Hindlimb muscle (tissue), 1 donor: ENCODE measurements at regions not wholly inside any gene's neighbourhood (a gene's known extent, or its start where the extent isn't known, plus 50 kb on each side); places are given as distances from the start of the nearest gene placed in this dataset.

Source experiments
- DNase-seq: peaks from one replicate; pipeline ENCODE4 v3.0.0-alpha.2; 2013

- DNase-seq: no peak
These were observed 176.0 kb downstream of the ZNF365 start for GRCh38 chr10:62550173-62550572.

- no peak for DNase-seq
These were observed 180.5 kb downstream of the ZNF365 start for GRCh38 chr10:62554632-62555199.

DNA sequence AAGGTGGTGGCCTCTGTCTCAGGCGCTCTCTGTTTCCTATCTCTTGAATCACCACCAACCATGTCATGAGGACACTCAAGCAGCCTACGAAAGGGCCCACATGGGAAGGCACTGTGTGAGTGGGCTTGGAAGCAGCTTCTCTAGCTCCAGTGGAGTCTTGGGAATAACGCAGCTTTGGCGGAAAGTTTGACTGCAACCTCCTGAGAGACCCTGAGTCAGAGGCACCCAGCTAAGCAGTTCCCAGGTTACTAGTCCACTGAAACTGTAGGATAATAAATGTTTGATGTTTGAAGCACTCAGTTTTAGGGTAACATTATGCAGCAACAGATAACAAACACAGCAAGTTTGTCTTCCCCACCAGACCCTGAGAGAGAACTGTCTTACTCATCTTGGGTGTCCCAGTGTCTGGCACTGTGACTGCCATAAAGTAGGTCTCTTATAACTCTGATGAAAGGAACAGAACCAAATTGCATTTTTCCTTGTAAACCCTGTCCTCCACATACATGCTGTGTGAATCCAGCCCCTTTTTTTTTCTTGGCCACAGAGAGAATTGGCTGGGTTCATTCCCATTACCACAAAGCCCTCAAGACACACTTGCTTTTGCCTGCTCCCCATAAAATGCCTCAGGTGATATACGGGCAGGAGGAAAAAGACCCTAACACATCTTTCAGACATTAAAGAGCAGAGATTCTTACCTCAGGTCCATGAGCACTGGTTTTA lies 185.5 kb downstream of the ZNF365 start:
- DNase-seq: no peak

DNA sequence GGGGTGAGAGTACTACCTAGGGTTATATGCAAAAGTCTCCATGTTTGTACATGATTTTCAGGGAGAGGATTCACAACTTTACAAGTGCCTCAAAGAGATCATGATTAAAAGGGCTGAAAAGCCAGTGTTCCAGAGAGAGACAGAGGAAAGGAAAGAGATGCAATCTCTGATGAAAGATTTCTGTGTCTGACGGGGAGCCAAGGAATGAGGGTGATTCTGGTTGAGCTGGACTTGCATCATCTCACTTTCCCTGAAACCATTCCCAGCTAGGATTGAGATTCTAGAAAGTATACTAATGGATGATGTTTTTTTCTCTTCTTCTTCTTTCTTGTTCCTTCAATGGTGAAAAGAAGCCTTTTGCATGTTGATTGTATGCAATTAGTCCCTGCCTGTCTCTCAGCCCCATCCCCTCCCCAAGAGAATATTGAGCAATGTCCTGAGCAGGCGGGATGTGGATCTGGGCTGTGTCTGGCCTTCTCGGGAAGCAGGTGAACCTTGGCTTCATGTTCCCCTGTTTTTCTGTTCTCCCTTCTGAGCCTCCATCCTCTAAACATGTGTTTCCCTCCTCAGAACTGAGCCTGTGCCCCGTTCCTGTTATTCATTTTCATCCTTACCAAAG lies 186.1 kb downstream of the ZNF365 start:
- no peak for DNase-seq

- DNase-seq: no peak
These were observed 187.0 kb downstream of the ZNF365 start for GRCh38 chr10:62561151-62561550.

- DNase-seq: no peak
These were observed 187.9 kb downstream of the ZNF365 start for GRCh38 chr10:62562101-62562500.

- DNase-seq: no peak
These were observed 188.6 kb downstream of the ZNF365 start for GRCh38 chr10:62562795-62563194.

DNA sequence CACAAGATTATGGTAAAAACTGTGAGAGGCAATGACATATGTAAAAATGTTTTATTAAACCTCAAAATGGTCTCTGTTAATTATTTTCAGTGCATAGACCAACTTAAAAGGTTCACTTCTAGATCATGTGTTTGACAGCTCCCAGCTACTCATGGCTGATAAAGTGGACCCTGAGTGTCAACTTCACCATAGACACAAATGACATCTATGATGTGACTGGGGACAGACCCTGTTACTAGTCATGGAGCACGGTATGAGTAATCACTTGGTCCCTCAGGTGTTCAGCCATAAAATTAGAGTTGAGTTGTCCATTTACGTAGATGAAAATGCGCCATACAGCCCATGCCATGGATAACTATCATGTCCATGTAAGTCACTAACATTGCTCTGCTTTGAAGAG lies 199.8 kb downstream of the ZNF365 start:
- no peak for DNase-seq

DNA sequence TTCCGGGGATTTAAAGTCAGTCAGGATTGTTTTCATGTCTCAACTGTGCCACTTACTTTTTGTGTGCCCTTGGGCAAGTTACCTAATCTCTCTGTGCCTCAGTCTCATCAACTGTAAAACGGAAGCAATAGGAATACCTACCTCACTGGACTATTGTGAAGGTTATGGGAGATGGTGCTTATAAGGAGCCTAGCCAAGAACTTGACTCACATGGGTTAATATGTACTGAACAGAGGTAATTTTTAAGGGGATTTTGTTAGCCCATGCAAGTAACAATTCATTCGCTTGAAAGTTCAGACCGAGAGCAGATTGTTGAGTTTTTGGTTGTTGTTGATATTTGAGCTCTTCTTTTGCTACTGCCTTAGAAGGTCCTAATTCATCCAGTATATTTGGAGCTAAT lies 202.9 kb downstream of the ZNF365 start:
- DNase-seq: no peak

DNA sequence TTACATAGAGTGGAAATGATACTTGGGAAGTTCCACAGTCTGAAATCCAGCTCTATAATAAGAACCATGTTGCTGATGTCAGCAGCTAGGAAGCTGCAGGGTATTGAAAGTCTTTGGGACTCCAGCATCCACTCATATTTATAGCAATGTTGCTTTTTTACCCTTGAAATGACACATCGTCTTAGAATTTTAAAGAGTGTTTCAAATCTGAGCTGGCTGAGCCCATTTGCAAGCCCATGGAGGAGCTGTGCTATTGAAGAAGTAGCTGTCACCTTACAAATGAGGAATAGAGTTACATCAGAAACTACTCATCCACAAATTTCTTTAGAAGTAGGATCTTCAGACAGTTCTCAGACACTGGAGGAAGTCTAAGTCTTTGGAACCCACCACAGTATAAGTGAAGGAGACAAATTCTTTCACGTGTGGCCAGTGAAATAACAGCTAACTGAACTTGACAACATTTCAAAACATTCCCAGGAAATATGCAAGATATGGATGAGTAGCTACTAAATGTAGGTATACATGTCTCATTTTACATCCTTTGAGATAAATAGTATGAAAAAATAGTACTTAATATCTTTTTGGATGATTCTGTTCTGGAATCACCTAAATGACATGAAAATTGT lies 203.6 kb downstream of the ZNF365 start:
- DNase-seq: no peak

GRCh38 chr10:62578301-62578700 lies 204.1 kb downstream of the ZNF365 start:
- DNase-seq: no peak

DNA sequence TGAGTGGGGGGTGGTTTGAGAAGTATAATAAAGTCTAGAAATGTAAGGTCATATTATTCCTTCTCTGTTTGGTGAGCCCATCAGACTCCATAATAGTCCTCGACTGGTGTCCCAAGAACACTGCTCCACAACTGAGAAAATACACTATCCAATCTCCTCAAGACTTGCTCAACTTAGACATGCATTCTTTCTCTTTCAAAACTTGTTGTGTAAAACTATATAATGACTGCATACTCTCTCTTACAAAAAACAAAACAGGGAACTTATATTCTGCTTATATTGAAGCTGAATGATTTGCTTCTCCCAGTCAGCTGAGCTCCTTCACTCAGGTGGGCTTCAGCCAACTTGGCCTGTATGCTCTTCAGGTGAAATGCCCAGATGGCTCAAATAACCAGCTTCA lies 204.7 kb downstream of the ZNF365 start:
- DNase-seq: no peak

GRCh38 chr10:62580396-62580795 lies 206.2 kb downstream of the ZNF365 start:
- DNase-seq: no peak

DNA sequence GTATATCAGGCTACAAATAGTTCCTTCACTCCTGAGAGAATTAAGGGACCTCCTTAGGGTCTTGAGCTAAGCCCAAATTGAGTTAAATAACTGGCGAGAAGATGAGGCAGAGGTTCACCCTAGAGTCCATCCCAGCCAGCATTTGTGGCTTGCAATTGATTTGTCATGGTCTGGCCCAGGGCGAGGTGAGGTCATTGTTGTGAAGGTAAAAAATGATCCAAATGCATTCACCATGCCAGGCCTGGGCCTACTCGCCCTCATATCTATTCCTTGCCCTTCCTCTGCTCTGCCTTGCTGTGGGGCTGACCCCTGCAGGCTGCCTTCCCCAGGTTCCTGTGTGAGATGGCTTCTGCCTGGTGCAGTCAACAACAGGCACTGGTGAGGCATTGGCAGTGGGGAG lies 207.2 kb downstream of the ZNF365 start:
- DNase-seq: no peak

DNA sequence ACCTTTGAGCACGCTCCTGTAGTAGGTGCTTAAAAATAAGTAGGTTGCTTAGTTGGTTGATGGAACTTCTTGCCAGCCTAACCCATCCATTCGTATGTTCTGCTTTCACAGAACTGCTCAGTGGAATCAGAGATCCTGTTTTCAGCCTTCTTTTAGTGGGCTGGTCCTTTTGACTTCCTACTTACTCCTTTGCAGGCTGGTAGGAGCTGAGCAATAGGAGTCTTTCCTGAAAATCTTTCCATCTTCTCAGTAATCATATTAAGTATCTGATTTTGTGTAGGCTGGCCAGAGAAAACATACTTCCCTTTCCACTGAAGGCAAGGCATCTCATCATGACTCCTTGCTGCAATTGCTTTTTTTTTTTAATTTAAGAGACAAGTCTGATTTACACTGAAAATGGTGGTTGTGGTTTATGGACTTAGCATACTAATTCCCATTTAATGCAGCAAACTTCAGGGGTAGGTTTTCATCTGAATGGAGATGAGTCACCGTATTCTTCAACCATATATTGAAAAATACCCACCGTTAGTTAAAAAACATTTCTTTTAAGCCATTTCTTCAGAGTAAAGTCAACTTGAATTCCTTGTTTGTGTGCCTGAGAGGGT lies 208.0 kb downstream of the ZNF365 start:
- DNase-seq: no peak

DNA sequence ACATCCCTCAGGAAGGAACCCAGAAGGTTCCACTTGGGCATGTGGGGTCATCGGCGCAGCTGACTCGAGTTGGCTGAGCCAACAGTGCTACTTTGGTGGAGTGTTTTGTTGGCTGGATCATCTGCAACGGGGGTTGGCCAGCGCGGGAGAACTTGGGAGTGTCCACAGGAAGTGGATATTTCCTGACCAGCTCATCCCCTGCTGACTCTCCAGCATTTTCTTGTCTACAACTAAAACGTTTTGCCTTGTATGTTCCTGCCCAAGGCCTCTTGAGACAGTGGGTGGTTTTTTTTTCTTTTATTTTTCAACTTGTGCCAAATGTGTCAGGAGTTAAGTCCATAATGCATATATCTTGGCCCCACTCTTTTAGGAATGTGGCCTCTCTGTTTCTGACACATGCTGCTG lies 208.6 kb downstream of the ZNF365 start:
- peak; percentile 27 for DNase-seq

GRCh38 chr10:62583876-62584615 lies 209.9 kb downstream of the ZNF365 start:
- DNase-seq: no peak

DNA sequence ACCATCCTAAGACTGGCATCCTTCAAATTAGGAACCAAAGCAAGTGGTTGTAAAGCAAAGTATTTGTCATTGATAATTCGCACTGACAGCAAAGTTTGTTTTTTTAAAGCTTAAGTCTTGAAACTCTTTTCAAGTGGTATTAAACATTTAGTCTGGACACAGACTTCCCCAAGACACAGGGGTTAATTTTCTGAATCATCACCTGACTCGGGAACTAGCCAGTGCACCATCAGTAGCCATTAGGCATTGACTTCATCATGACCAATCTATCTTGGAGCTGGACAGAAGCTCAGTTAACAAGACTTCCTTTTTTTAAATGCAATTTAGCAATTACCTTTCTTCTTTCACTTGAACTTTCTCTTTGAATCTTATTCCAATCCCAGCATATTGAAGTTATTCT lies 210.6 kb downstream of the ZNF365 start:
- no peak for DNase-seq

DNA sequence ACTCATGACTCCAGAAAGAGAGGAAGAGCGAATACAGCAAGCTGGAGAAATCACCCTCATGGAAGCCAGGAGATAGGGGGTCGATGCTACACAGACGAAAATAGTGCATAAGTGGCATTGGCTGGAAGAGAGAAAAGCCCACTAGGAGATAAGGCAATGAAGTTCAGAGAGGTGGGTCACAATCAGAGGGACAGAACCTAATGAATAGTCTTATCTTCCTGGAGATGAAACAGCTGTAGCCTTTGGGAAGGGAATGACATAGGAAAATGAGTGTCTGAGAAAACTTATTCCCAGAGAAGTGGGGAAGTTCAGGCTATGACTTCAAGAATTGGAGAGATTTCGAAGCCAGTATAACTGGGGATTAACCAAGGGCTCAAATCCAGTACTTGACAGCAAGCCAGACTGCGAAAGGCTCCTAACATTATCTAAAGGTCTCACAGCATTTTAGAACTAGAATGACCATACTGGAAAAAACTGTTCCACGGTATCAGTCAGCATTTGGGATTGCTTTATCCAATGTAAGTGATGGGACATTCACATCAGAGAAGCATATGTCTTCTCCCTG lies 211.1 kb downstream of the ZNF365 start:
- peak; percentile 37 for DNase-seq

DNA sequence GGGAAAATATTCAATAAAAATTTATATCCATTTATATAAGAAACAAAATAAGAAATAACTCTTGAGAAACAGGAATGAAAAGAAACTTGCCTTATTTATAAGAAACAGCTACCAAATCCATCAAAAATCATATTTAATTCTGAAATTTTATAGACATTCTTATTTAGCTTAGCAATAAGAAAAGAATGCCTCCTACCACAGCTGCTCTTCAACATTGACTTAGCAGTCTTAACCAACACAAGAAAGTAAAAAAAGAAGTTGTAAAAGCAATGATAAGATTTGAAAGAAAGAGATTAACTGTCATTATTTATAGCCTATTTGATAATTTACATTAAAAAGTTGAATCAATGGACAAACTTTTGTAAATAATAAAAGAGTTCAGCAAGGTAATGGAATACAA lies 212.8 kb downstream of the ZNF365 start:
- no peak for DNase-seq

DNA sequence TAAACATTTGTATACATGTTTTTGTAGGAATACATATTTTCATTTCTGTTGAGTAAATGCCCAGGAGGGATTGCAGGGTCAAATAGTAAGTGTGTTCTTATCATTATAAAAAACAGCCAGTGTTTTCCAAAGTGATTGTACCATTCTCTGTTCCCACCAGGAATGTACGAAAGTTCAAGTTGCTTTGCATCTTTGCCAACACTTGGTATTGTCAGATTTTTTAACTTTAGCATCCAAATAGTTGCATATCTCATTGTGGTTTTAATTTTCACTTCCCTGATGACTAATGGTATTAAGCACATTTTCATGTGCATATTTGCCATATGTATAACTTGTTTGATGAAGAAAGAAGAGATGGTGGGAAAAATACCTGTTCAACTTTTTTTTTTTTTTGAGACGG lies 213.9 kb downstream of the ZNF365 start:
- no peak for DNase-seq

DNA sequence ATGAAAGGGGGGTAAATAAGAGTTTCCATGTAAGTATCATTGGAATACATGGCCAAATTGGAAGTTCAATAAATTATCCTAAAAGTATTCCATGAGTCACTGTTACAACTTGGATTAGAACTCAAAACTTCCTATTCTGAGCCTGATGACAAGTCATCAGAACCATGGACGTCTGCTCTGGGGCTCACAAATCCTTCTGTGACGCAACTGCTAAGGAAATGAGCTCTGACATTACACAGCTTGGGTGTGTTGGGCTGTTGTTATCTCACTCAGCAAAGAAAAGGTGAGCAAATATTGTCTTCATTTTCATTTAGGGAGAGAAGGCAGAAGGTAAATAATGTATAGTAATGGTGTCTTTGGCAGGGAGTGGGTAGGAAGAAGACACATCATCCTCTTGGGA lies 214.8 kb upstream of the ADO start:
- no peak for DNase-seq
